ENCODE measurements at regions not wholly inside any gene's neighbourhood (a gene's known extent, or its start where the extent isn't known, plus 50 kb on each side); places are given as distances from the start of the nearest gene placed in this dataset.

DNA sequence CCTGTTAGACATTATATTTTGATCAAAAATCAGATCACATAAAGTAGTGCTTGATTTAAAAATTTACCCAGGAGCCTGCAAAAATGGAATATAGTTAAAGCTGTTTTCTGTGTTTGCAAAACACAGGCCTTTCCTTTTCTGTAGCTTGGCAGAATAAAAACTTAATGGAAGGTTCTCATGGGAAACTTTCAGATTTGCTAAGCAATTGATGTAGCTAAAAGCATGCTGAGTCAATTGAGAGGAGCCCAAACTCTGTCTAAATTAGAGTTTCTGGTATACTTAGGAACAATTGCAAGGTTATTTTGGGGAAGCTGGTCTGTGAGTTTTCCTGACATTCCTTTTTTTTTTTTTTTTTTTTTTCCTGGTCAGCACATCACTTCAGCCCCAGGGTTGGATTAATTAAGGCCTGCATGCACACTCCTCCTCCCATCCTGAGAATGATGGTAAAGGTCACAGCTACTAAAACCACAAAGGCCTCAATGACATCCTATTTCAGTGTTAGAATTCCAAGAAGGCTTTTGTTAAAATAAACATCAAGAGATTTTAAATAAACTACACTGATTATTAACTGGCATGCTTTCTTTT, 608.7 kb downstream of the PLPP3 start:
- no peaks in the 10 kb centered on the region for H3K9me3 ChIP-seq (ENCODE audit: insufficient read depth, low read depth, low read length)
- peak overlapping the region; percentile 67 for H2BK120ac ChIP-seq (ENCODE audit: insufficient read depth, low read length, poor library complexity)
- H3K4me3 ChIP-seq (ENCODE audit: low read depth, low read length): no peak overlapping the region
- H3K79me2 ChIP-seq (ENCODE audit: control insufficient read depth, insufficient read depth, low read length, poor library complexity): no peaks in the 10 kb centered on the region
- peak overlapping the region; percentile 77 for H2BK5ac ChIP-seq (ENCODE audit: low read depth, low read length, poor library complexity)
- H3K18ac ChIP-seq (ENCODE audit: low read length): no peak overlapping the region
- no peak overlapping the region for H3K23ac ChIP-seq (ENCODE audit: low read length)
- peaks cover 5% of the 10 kb centered on the region in 2 experiments for H3K4me1 ChIP-seq (ENCODE audit: control insufficient read depth in 1 of 2, insufficient read depth in 2 of 2, low read length in 2 of 2)
- H3K79me1 ChIP-seq (ENCODE audit: low read length): peaks cover 28% of the 10 kb centered on the region
- no peak overlapping the region for H3K4ac ChIP-seq (ENCODE audit: low read depth, low read length)
- no peak overlapping the region for H3K14ac ChIP-seq (ENCODE audit: low read length)
- H4K8ac ChIP-seq (ENCODE audit: low read depth, low read length): peak overlapping the region; percentile 6
- no peak overlapping the region for H2AK5ac ChIP-seq (ENCODE audit: low read length)
- DNase-seq: no peak
- no peak overlapping the region for H2AFZ ChIP-seq (ENCODE audit: insufficient read depth, low read length, poor library complexity)
- no peak overlapping the region for H2BK12ac ChIP-seq (ENCODE audit: low read length)
- H3K4me2 ChIP-seq (ENCODE audit: low read length): no peak overlapping the region
- no peak overlapping the region for H3K9ac ChIP-seq (ENCODE audit: low read length)
- no peaks in the 10 kb centered on the region for H3K27me3 ChIP-seq (ENCODE audit: insufficient read depth, low read length)
- H3K36me3 ChIP-seq (ENCODE audit: control insufficient read depth in 1 of 2, insufficient read depth in 2 of 2, low read length in 2 of 2): peaks cover 0 to 2% of the 10 kb centered on the region in 2 experiments
- peak overlapping the region; percentile 86 for H3K27ac ChIP-seq (ENCODE audit: low read depth, low read length)
- H4K91ac ChIP-seq (ENCODE audit: low read depth, low read length): no peak overlapping the region
- H4K12ac ChIP-seq (ENCODE audit: low read depth, low read length): no peak overlapping the region

DNA sequence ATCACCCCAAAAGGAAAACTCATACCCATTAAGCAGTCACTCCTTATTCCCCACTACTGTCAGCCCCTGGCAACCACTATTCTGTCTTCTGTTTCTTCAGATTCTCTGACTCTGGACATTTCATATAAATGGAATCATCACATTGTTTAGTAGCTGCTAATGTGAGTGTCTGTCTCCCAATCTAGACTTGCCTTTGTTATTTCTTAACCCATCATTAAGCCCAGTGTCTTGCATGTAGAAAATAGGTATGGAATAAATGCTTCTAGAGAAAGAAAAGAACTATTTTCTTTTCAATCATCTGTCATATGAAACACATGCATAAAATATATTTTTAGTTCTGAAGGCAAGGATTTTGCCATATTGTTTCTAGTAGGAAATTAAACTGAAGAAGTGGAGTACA, 610.0 kb downstream of the PLPP3 start:
- Histone ChIP-seq H3K9me3 (ENCODE audit: insufficient read depth, low read depth, low read length) (no peaks in the 10 kb centered on the region), H4K8ac (ENCODE audit: low read depth, low read length) (no peak overlapping the region), H3K4me1 (ENCODE audit: control insufficient read depth in 1 of 2, insufficient read depth in 2 of 2, low read length in 2 of 2) (peaks cover 2 to 5% of the 10 kb centered on the region in 2 experiments), H3K4ac (ENCODE audit: low read depth, low read length) (no peak overlapping the region), H3K4me2 (ENCODE audit: low read length) (no peak overlapping the region), H3K27me3 (ENCODE audit: insufficient read depth, low read length) (no peaks in the 10 kb centered on the region), H3K23ac (ENCODE audit: low read length) (no peak overlapping the region), H3K79me1 (ENCODE audit: low read length) (peaks cover 29% of the 10 kb centered on the region), H4K12ac (ENCODE audit: low read depth, low read length) (no peak overlapping the region), H2BK12ac (ENCODE audit: low read length) (no peak overlapping the region), H4K91ac (ENCODE audit: low read depth, low read length) (no peak overlapping the region), H3K79me2 (ENCODE audit: control insufficient read depth, insufficient read depth, low read length, poor library complexity) (peaks cover 2% of the 10 kb centered on the region), H3K4me3 (ENCODE audit: low read depth, low read length) (no peak overlapping the region), H2BK5ac (ENCODE audit: low read depth, low read length, poor library complexity) (no peak overlapping the region), H3K9ac (ENCODE audit: low read length) (no peak overlapping the region), H3K14ac (ENCODE audit: low read length) (no peak overlapping the region), H2AK5ac (ENCODE audit: low read length) (no peak overlapping the region), H3K18ac (ENCODE audit: low read length) (no peak overlapping the region), H3K27ac (ENCODE audit: low read depth, low read length) (no peak overlapping the region), H2AFZ (ENCODE audit: insufficient read depth, low read length, poor library complexity) (no peak overlapping the region), H3K36me3 (ENCODE audit: control insufficient read depth in 1 of 2, insufficient read depth in 2 of 2, low read length in 2 of 2) (peaks cover 0 to 2% of the 10 kb centered on the region in 2 experiments), H2BK120ac (ENCODE audit: insufficient read depth, low read length, poor library complexity) (peak overlapping the region; percentile 51)
- DNase-seq: no peak

DNA sequence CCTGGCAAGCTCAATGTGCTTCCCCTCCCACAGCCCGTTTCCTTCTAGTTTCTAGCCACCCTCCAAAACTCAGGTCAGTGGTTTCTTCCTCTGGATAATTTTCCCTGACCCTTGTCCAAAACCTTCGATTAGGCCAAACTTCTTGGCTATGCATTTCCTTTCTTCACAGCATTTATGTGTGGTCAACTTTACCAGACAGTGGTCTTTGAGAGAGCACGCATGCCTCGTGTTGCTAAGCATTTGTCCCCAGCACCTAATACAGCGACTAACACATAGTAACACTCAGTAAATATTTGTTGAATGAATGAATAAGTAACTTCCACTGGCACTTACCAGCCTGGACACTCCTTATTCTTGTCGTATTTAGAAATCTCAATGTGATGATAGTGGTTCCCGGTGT, 610.7 kb downstream of the PLPP3 start:
- Histone ChIP-seq H2BK12ac (ENCODE audit: low read length) (peak overlapping the region; percentile 83), H4K12ac (ENCODE audit: low read depth, low read length) (no peak overlapping the region), H3K27ac (ENCODE audit: low read depth, low read length) (no peak overlapping the region), H3K18ac (ENCODE audit: low read length) (peak overlapping the region; percentile 49), H3K4me1 (ENCODE audit: control insufficient read depth in 1 of 2, insufficient read depth in 2 of 2, low read length in 2 of 2) (peaks cover 2 to 5% of the 10 kb centered on the region in 2 experiments), H3K4ac (ENCODE audit: low read depth, low read length) (peak overlapping the region; percentile 16), H2AFZ (ENCODE audit: insufficient read depth, low read length, poor library complexity) (no peak overlapping the region), H3K4me2 (ENCODE audit: low read length) (no peak overlapping the region), H2BK5ac (ENCODE audit: low read depth, low read length, poor library complexity) (peak overlapping the region; percentile 66), H3K9ac (ENCODE audit: low read length) (no peak overlapping the region), H3K14ac (ENCODE audit: low read length) (peak overlapping the region; percentile 76), H3K79me1 (ENCODE audit: low read length) (peaks cover 25% of the 10 kb centered on the region), H3K9me3 (ENCODE audit: insufficient read depth, low read depth, low read length) (no peaks in the 10 kb centered on the region), H3K27me3 (ENCODE audit: insufficient read depth, low read length) (no peaks in the 10 kb centered on the region), H3K79me2 (ENCODE audit: control insufficient read depth, insufficient read depth, low read length, poor library complexity) (peaks cover 2% of the 10 kb centered on the region), H2BK120ac (ENCODE audit: insufficient read depth, low read length, poor library complexity) (peak overlapping the region; percentile 95), H3K36me3 (ENCODE audit: control insufficient read depth in 1 of 2, insufficient read depth in 2 of 2, low read length in 2 of 2) (peaks cover 0 to 2% of the 10 kb centered on the region in 2 experiments), H4K91ac (ENCODE audit: low read depth, low read length) (peak overlapping the region; percentile 95), H2AK5ac (ENCODE audit: low read length) (peak overlapping the region; percentile 95), H3K23ac (ENCODE audit: low read length) (no peak overlapping the region), H4K8ac (ENCODE audit: low read depth, low read length) (peak overlapping the region; percentile 42), H3K4me3 (ENCODE audit: low read depth, low read length) (no peak overlapping the region)
- no peak for DNase-seq
- WGBS (ENCODE audit: extremely low coverage, insufficient coverage, insufficient read length): no CpG with 5 or more reads among the region's 7 CpGs

DNA sequence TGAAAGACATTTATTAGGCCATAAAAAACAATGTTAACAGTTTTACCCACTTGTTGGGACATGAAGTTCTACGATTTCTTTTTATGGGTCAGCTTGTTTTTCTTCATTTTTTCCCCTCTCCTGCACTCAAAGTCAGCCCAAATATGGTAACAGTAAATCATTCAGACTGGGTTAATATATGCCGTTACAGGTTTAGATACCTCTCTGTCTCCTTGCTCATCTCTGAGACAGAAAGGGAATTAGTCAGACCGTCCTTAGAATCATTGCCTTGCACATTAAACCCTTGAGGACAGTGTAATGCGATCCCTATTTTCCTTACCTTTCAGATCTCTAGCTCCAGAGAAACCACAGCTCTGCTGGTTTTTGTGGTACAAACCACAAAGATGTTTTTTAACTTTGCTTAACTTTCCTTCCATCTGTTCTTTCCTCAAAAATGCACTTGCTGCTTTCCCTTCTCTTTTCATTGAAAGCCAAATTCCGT, 613.3 kb downstream of the PLPP3 start:
- H3K9ac ChIP-seq (ENCODE audit: low read length): no peak overlapping the region
- WGBS (ENCODE audit: extremely low coverage, insufficient coverage, insufficient read length): no CpG with 5 or more reads among the region's 5 CpGs
- H2BK120ac ChIP-seq (ENCODE audit: insufficient read depth, low read length, poor library complexity): no peak overlapping the region
- H4K12ac ChIP-seq (ENCODE audit: low read depth, low read length): no peak overlapping the region
- peaks cover 2% of the 10 kb centered on the region in 2 experiments for H3K4me1 ChIP-seq (ENCODE audit: control insufficient read depth in 1 of 2, insufficient read depth in 2 of 2, low read length in 2 of 2)
- peak overlapping the region; percentile 92 for H3K27ac ChIP-seq (ENCODE audit: low read depth, low read length)
- no peak overlapping the region for H2AK5ac ChIP-seq (ENCODE audit: low read length)
- no peak overlapping the region for H4K91ac ChIP-seq (ENCODE audit: low read depth, low read length)
- no peak overlapping the region for H2AFZ ChIP-seq (ENCODE audit: insufficient read depth, low read length, poor library complexity)
- no peak overlapping the region for H3K4me3 ChIP-seq (ENCODE audit: low read depth, low read length)
- H3K18ac ChIP-seq (ENCODE audit: low read length): no peak overlapping the region
- H4K8ac ChIP-seq (ENCODE audit: low read depth, low read length): no peak overlapping the region
- H2BK5ac ChIP-seq (ENCODE audit: low read depth, low read length, poor library complexity): no peak overlapping the region
- H2BK12ac ChIP-seq (ENCODE audit: low read length): no peak overlapping the region
- peaks cover 0 to 2% of the 10 kb centered on the region in 2 experiments for H3K36me3 ChIP-seq (ENCODE audit: control insufficient read depth in 1 of 2, insufficient read depth in 2 of 2, low read length in 2 of 2)
- H3K23ac ChIP-seq (ENCODE audit: low read length): no peak overlapping the region
- H3K14ac ChIP-seq (ENCODE audit: low read length): no peak overlapping the region
- peak in 1 of 2 donors; percentile 30 for DNase-seq
- H3K9me3 ChIP-seq (ENCODE audit: insufficient read depth, low read depth, low read length): no peaks in the 10 kb centered on the region
- no peak overlapping the region for H3K4me2 ChIP-seq (ENCODE audit: low read length)
- H3K79me1 ChIP-seq (ENCODE audit: low read length): peaks cover 27% of the 10 kb centered on the region
- peaks cover 2% of the 10 kb centered on the region for H3K79me2 ChIP-seq (ENCODE audit: control insufficient read depth, insufficient read depth, low read length, poor library complexity)
- no peak overlapping the region for H3K4ac ChIP-seq (ENCODE audit: low read depth, low read length)
- H3K27me3 ChIP-seq (ENCODE audit: insufficient read depth, low read length): no peaks in the 10 kb centered on the region

Measured in trophoblast cell (in vitro differentiated cells and primary cell).